ENCODE measurements at regions not wholly inside any gene's neighbourhood (a gene's known extent, or its start where the extent isn't known, plus 50 kb on each side); places are given as distances from the start of the nearest gene placed in this dataset.

DNA sequence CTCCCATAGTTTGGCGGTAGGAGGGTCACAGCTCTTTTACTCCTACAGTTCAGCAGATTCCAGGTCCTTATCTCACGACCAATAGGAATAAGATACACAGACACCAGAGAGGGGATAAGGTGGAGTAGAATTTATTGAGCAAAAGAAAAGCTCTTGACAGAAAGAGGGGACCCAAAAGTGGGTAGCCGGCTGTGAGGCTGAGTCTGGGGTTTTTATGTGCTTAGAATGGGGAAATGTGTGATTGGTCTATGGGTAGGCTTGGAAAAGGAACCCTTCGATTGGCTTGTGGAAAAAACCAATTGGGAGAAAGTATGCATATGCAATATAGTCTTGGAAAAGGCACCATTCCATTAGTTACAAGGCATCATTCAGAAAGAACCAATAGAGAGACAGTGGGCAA, 1356.9 kb upstream of the SPRY2 start:
- no peak for DNase-seq (ENCODE audit: low read depth in 2 of 2)

DNA sequence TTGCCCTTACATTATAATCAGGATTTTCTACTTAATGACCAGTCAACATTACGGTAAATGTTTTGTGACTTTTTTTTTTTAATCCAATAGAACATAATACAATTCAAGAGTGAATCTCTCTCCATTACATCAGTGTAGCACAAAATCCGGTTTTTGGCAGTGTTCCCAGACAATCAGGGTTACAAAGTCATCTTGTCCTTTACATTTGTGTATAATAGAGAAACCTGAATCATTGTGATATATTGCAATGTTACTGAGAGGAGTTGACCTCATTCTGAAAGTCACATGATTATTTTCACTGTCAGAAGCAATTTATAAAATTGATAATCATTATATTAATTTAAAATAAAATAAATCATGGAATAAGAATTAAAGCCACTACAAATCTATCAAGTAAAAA, 1346.0 kb upstream of the SPRY2 start:
- DNase-seq (ENCODE audit: low read depth in 2 of 2), result peak in 1 of 2 donors; percentile 5

DNA sequence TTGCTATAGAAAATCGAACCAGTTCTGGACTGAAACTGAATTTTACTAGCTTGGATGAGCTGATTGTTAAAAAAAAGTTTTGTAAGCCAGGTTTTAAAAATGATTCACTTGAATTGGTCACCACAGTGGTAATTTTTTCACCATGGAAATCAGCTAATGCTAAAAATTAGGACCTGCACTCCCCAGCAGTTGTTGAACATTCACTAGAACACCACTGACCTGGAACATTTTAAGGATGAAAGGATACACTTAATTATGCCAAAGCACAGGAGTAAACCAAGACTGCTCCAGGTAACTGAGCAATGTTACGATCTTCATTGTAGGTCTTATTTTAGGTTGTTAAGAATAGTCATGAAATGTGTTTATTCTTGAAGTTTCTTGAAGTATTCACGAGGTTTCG, 1342.6 kb upstream of the SPRY2 start:
- no peak for DNase-seq (ENCODE audit: low read depth in 2 of 2)

DNA sequence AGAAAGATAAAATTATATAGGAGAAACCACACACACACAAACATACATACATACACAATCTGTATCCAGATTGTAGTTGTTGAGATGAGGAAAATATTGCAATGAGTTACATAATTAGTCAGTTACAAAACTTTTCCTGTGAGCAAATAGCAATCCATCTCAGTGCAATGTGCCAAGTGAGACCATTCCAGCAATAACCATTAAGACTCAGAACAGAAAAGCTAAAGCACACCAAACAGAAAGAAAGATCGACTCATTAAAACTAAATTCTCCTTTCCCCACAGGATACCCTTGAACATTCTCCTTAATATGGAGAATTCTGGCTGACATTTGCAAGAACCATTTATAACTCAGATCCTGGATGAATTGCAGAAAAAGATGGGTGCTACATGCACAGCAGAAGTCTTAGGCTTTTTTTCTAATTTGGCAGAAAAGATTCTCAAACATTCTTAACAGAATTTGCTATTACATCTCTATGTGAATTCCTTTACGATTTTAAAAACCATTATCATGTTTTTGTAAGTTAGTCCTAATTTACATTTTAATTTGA, 1341.2 kb upstream of the SPRY2 start:
- no peak for DNase-seq (ENCODE audit: low read depth in 2 of 2)

DNA sequence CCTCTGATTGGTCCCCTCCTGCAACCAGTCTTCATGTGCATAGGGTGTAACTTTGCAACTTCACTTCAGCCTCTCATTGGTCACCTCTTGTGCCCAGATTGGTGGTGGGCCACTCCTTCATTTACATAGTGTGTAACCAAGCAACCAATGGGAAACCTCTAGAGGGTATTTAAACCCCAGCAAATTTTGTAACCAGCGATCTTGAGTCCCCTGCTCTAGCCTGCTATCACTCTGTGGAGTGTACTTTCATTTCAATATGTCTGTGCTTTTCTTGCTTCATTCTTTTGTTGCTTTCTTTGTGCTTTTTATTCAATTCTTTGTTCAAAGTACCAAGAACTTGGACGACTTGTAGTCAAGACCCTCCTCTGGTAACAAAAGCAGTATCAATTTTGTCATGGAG, 1336.9 kb upstream of the SPRY2 start:
- no peak for DNase-seq (ENCODE audit: low read depth in 2 of 2)

DNA sequence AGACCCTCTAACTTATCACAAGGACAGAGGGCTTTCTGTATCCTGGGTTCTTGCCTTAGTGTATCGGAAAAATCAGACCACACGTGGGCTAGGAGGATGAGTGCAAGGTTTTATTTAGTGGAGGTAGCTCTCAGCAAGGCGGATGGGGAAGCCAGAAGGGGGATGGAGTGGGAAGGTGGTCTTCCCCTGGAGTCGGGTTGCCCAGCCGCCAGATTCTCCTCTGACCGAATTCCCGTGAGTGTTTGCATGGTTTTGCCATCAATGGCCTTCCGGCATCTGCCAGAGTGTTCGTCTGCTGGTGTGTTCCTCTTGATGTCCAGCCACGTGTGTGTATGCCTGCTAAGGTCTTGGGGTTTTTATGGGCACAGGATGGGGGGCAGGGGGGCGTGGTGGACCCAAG, 1335.1 kb upstream of the SPRY2 start:
- no peak for DNase-seq (ENCODE audit: low read depth in 2 of 2)

DNA sequence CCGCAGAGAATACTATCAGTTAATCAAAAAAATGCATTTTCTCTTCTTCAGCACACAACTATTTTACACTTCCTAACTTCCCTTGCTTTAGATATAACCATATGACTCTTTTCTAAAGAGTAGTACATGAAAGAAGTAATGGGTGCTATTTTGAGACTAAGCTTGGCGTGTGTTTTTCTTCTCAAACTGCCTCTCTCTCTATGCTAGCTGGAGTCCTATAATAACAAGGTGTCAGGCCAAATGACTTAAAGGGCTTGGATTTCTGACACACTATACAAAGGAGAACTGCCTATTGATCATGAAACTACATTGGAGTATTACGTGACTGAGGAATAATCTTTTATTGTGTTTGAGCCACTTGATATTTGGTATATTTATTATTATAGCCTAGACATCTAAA, 1330.1 kb upstream of the SPRY2 start:
- DNase-seq (ENCODE audit: low read depth in 2 of 2), result no peak

DNA sequence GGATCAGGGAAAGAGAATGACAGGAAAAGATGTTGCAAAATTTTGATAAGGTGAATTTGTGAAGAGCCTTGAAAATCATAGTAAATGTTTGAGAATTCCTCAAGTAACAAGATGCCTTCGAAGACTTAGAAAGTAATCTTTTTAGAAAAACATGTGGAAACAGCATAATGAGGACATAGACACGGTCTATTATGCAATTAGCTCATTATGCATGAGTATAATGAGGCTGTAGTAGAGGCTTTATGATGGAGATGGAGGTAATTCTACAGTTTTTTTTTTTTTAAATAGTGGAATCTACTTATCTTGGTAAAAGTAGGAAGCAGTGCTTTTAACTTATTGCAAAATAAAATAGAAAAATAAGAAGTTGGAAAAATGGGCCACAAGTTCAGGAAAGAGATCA, 1329.1 kb upstream of the SPRY2 start:
- DNase-seq (ENCODE audit: low read depth in 2 of 2), result no peak

DNA sequence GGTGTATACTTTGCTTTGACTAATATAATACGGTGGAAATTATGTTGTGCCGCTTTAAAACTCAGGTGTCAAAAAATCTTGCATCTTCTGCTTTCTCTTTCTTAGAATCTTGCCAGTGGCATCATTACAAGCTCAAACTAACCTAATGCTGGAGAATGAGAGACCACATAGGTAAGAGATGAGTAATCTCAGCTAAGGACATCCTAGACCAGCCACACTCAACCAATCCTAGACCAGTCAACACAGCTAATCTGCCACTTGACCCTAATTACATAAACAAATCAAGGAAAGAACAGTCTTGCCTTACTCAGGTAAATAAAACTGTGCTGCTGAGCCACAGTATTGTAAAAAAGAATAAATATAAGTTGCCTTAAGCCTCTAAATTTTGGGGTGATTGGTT, 1323.9 kb upstream of the SPRY2 start:
- no peak for DNase-seq (ENCODE audit: low read depth in 2 of 2)

DNA sequence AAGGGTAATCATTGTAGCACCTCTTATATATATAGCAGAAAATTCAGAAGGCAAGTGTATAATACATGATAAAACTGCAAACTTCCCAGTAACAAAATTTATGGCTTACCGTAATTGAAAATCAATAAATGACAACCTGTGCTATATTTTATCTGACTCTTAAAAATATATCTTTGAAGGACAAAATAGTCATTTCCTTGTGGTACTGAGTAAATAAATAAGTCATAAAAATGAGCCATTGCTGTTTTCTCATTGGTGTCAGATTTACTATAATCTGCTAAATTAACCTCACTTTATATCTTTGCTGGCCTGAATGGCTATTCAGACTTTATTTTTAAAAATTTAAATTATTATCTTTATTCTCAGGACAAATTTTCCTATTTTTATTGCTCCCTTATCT, 1319.1 kb upstream of the SPRY2 start:
- no peak for DNase-seq (ENCODE audit: low read depth in 2 of 2)

DNA sequence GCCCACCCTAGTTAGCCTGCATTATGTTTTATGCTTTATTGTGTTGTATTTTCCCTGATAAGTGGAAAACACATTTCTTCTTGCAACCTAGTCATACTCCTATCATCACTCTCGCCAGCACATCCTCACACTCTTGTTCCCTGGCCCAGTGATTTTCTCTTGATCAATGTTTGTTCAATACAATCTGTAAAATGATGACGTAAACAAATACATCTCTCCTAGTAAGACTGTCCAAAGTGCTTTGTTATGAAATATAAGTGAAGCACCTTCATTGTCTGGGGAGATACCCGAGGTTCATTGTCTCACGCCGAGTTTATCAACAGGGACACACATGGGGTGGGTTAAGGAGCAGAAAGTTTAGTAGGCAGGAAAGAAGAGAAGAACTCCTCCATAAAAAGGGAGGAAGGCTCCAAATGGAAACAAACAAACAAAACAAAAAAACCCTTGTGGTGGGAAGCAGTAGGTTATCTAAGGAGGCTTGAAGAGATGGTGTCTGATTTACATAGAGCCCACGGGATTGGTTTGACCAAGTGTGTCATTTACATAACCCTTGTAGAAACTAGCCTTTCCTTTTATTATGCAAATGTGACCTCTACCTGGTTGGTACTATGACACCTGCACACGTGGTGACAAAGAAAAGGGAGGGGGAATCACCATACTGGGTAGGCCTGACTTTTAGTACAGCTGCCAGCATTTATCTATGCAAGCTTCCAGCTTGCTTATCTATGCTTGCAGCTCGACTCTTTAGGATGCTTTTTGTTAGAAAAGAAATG, 1317.9 kb upstream of the SPRY2 start:
- DNase-seq (ENCODE audit: low read depth in 2 of 2), result no peak

DNA sequence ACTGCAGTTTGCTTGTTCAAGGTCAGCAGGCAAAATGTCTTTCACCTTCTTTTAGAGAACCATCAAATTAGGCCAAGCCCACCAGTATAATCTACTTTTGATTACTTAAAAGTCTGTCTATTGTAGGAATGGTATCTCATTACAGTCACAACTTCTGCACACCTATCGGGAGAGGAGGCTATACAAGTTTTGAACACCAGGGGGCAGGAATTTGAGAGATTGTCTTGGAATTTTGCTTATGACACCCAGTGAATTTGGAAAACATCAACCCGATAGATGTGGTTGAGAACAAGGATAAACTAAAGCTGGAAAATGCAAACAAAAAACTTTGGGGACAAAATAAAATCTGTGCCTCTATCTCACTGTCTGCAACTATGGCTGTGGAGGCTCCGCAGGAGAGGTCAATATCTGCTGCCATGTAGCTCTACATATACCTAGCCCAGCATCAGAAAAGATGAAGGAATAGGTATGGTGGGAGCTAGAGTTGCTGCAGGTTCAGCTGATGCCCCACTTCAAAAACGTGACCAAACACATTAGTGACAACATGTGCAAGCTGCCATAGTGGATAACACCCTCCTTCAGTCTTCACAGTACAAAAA, 1299.2 kb upstream of the SPRY2 start:
- DNase-seq (ENCODE audit: low read depth in 2 of 2), result no peak

DNA sequence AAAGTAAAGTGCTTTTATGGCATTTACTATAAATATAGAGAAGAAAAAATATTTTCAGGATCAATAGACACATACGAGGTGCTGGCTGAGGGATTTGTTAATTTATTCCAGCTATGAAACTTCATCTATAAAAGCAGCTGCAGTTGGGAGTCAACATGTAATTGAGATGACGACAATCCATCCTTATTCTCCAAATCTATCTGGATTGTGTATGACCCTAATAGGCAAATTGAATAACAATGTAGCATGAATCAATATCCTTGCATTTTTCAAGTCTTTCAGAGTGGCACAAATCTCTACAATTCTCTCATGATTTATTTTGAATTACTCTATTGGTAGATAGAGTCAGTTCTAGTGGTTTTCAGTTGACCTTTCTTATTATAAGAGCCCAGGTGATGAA, 1296.5 kb upstream of the SPRY2 start:
- no peak for DNase-seq (ENCODE audit: low read depth in 2 of 2)

DNA sequence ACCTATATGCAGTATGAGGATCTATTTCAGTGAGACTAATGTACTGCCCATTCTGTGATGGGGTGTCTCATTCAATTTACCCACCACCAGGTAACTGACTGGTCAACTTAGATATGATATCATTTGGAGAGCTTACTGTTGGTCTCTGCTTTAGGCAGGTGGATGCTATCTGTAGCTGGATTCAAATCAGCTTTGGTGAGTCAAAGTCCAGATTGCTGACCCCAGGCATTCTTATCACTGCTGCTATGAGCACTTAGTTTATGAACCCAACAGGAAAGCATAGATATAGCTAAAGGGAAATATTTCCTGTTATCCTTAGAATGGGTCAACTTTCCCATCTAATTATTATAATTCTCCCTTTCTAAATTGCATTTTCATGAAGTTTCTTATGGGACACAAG, 1295.2 kb upstream of the SPRY2 start:
- DNase-seq (ENCODE audit: low read depth in 2 of 2), result no peak

DNA sequence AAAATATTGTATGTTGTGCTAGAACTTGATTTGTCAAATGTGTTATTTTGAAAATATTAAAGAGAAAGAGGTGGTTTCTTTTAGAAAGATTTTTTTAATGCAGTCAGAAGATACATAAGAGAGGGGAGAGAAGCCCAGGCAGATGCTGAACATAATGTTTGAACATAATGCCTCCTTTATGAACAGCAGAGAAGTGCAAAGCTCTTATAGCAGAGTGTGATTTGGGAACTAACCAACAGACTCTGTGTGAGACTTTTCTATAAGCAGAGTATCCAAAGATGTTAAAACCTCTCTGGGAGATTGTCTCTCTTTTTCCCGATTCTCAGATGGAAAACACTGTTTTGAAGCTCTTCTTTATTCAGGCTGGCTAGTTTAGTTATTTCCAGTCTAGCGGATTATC, 1274.1 kb upstream of the SPRY2 start:
- no peak for DNase-seq (ENCODE audit: low read depth in 2 of 2)

DNA sequence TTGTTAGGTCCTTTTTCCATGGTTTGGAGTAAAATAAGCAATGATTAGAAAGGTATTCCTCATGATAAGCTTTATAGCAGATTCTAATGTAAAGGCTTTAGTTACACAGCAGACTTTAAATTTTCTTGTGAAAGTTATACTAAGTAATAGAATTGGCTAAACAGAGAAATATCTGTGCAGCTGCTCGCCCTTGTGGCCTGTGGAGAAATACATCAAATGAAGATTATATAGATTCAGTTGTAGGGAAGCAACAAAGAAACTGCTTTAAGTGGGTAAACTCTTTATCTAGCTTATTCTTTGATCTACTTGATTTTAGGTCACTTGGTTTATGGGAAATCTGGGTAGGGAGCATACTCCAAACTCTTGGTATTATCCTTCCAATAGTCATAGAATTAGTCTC, 1269.7 kb upstream of the SPRY2 start:
- no peak for DNase-seq (ENCODE audit: low read depth in 2 of 2)

DNA sequence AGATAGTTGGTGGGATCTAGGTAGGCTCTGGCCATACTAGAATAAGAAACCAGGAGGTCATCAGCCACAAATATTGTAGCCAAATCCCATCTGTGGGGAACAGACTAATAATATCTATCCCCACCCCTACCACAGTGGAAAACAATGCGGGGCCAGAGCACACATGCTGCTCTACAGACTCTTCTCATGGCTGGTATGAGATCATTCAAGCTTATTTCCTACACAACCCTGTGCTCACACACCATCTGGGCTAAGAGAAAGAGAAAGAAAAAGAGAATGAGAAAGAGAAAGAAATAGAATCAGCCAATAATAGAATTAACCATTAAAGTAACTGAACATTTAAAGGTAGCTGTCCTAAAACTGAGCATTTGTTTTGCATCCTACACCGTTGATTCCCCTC, 1268.4 kb upstream of the SPRY2 start:
- DNase-seq (ENCODE audit: low read depth in 2 of 2), result no peak

DNA sequence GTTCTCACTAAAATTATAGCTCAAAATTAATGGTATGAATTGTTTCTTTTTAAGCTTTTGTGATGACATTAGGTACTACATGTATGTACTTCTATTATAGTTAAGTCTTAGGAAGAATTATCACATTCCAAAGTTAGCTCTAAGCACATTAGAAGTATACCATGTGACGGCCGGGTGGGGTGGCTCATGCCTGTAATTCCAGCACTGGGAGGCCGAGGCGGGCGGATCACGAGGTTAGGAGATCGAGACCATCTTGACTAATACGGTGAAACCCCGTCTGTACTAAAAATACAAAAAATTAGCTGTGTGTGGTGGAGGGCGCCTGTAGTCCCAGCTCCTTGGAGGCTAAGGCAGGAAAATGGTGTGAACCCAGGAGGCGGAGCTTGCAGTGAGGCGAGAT, 1265.1 kb upstream of the SPRY2 start:
- no peak for DNase-seq (ENCODE audit: low read depth in 2 of 2)

DNA sequence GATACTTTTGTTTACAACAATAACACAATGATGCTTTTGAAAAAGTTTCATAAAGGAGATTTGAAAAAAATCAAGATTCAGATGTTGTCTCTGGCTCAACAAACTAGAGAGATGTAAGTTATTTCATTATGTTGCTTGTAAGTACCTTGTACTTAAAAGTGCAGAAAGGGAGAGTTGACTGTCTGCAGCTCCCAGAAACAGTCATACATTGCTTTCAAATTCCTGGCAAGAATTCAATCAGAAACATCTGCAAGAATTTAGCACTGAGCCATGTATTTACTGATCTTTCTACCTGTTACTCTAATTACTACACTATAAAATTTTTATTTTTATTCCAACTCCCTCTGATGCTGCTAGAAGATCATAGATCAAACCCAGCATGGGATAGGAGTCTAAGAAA, 1261.3 kb upstream of the SPRY2 start:
- DNase-seq (ENCODE audit: low read depth in 2 of 2), result no peak

DNA sequence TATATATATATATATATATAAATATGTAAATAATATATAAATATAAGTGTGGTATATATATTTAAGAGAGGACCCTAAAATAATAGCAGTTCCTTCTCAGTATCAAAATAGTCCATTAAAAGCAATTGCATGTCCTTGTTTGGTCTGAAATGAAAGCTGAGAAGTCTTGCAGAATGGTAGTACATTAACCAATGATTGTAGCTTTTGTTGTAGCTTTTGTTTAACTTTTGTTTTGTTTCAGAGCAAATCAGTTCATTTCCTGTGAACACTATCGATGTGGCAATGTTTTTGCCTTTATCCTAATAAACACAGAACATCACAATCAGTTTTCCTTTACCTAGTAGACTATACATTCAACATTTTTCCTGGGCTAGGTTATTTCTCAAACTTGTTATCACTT, 1256.2 kb upstream of the SPRY2 start:
- DNase-seq (ENCODE audit: low read depth in 2 of 2), result no peak

DNA sequence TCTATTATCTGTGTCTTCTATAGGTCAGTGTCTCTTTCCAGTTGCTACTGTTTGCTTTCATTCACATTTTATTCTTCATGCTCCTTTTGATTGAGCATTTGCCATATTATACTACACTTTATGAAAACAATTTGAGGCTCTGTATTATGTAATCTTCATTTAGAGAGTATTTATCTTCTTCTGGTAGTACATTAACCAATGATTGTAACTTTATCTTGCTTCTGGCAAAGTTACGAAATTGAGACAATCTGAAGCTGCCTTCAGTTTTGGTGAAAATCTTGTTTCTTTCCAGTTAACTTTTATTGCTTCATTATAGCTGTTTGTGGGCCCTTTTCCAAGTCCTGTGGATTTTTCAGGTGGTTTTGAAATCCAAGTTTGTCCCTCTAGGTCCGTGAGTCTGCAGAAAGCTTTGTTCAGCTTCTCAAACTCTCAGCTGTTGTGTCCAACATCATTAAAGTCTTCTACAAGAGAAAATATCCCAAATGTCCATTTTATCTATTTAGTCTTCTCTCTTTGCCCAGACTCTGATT, 1255.4 kb upstream of the SPRY2 start:
- DNase-seq (ENCODE audit: low read depth in 2 of 2), result no peak

DNA sequence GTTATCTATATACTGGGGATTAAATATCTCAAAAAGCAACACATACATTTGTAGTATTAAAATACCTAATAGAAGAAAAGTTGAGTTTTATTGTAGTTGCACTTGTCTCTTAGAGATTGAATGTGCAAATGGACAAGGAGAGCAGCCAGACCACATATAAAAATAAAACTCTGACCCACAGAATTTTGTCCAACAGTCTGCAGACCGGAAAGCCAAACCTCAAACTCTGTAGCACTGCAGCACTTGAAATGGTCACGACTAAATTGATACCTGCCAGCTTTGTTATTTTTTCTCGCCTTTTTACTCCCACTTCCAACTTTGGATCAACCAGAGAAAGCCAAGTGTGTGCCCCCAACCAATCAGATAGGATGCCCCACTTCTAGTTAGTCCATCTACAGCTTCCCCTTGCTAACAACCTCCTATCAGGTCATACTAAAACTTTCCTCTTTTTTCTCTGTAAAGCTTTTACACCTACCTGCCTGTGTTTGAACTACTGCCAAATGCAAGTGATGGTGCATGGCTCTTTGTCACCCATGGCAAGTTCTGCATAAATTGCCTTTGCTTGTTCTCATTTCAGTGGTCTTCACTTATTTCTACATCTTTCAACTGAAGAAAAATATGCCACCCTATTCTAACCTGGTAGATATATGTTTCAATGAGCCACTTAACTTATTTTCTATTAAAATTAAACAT, 1250.7 kb upstream of the SPRY2 start:
- no peak for DNase-seq (ENCODE audit: low read depth in 2 of 2)

DNA sequence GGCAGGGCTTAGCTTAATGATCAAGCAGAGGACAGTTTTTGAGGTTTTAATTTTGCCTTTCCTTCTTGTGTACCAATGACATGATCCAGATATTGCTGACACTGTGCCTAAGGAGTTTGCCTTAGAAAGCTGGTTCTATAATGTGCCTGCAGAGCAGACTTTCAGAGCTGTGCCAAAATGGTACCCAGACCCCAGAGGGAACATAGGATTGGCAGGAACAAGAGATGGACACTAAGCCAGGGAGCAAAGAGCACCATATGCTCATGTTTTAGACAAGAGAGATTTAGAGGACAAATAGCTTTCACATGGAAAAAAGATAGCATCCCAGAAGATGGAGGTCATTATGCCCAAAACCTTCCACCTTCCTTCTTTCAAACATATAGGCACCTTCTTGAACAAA, 1241.5 kb upstream of the SPRY2 start:
- DNase-seq (ENCODE audit: low read depth in 2 of 2), result no peak
